ENCODE measurements at regions not wholly inside any gene's neighbourhood (a gene's known extent, or its start where the extent isn't known, plus 50 kb on each side); places are given as distances from the start of the nearest gene placed in this dataset.

- no peak for TF ChIP-seq POLR2AphosphoS5 (IDR thresholded peaks at IDR 0.05)
- TF ChIP-seq POLR2A (IDR thresholded peaks at IDR 0.05), result no peak
Observed at GRCh38 chr11:134749040-134749839, 337.2 kb upstream of the B3GAT1 start.
